ENCODE measurements at regions not wholly inside any gene's neighbourhood (a gene's known extent, or its start where the extent isn't known, plus 50 kb on each side); places are given as distances from the start of the nearest gene placed in this dataset.

DNA sequence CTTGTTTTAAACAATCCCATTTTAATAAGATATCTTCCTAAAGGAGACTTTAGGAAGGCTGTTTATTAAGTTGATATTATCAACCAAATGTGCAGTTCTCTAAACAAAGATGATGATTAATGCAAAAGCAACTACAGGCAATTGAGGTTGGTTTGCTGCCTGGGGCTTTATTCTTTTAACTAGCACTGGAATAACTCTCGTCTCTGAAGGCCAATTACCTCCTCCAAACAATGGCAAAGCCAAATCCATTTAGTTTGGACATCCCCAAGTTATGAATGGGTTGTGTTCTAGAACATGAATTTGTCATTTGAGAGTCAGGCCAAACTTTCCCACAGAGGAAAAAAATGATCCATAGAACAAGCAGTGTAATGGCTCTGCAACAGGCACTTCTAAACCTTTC is 114.1 kb downstream of the SLC16A9 start:
- TF ChIP-seq EZH2 (IDR thresholded peaks at IDR 0.05; ENCODE audit: borderline replicate concordance, low read length), result no peak
- TF ChIP-seq, protein P1, sequence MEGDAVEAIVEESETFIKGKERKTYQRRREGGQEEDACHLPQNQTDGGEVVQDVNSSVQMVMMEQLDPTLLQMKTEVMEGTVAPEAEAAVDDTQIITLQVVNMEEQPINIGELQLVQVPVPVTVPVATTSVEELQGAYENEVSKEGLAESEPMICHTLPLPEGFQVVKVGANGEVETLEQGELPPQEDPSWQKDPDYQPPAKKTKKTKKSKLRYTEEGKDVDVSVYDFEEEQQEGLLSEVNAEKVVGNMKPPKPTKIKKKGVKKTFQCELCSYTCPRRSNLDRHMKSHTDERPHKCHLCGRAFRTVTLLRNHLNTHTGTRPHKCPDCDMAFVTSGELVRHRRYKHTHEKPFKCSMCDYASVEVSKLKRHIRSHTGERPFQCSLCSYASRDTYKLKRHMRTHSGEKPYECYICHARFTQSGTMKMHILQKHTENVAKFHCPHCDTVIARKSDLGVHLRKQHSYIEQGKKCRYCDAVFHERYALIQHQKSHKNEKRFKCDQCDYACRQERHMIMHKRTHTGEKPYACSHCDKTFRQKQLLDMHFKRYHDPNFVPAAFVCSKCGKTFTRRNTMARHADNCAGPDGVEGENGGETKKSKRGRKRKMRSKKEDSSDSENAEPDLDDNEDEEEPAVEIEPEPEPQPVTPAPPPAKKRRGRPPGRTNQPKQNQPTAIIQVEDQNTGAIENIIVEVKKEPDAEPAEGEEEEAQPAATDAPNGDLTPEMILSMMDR (IDR thresholded peaks at IDR 0.05; ENCODE audit: low read length), result no peak
- Histone ChIP-seq H3K79me2 (ENCODE audit: insufficient read depth, low read length) (no peaks in the 10 kb centered on the region), H3K36me3 (ENCODE audit: insufficient read depth, low read length) (no peaks in the 10 kb centered on the region), H2AFZ (ENCODE audit: low read length) (no peak overlapping the region), H4K20me1 (ENCODE audit: insufficient read depth, low read length) (no peaks in the 10 kb centered on the region), H3K4me1 (ENCODE audit: insufficient read depth, low read length, severe bottlenecking) (no peaks in the 10 kb centered on the region), H3K4me3 (ENCODE audit: low read depth, low read length, poor library complexity, severe bottlenecking) (no peak overlapping the region), H3F3A (ENCODE audit: insufficient read depth, low read length) (no peaks in the 10 kb centered on the region), H3K4me2 (ENCODE audit: low read length) (no peak overlapping the region), H3K27ac (ENCODE audit: low read depth, low read length, poor library complexity, severe bottlenecking) (no peak overlapping the region), H3K9me2 (ENCODE audit: low read depth, low read length) (no peaks in the 10 kb centered on the region), H3K27me3 (ENCODE audit: insufficient read depth, low read length) (no peaks in the 10 kb centered on the region), H3K9ac (ENCODE audit: low read length) (no peak overlapping the region), H3K9me3 (ENCODE audit: low read length) (no peaks in the 10 kb centered on the region)

DNA sequence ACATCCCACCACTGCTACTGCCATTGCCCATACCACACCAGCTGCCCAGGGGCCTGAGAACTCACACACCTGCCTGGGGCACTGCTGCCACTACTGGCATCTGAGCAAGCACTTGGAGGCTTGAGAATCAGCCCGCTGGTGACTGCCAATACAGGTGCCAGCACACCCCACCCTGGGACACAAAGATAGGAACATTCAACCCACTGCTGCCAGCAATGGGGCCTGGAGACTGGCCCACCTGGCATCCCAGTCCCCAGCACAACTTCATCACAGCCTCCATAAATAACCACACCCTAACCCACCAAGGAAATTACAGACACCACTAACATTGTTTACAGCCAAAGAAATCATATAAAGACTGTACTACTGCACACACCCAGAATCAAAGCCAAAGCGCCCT is 115.9 kb downstream of the SLC16A9 start:
- Histone ChIP-seq H3K9ac (ENCODE audit: low read length) (no peak overlapping the region), H3K36me3 (ENCODE audit: insufficient read depth, low read length) (no peaks in the 10 kb centered on the region), H3K27ac (ENCODE audit: low read depth, low read length, poor library complexity, severe bottlenecking) (no peak overlapping the region), H2AFZ (ENCODE audit: low read length) (no peak overlapping the region), H3K9me2 (ENCODE audit: low read depth, low read length) (no peaks in the 10 kb centered on the region), H3K79me2 (ENCODE audit: insufficient read depth, low read length) (no peaks in the 10 kb centered on the region), H3K4me2 (ENCODE audit: low read length) (no peak overlapping the region), H3K4me3 (ENCODE audit: low read depth, low read length, poor library complexity, severe bottlenecking) (no peak overlapping the region), H4K20me1 (ENCODE audit: insufficient read depth, low read length) (no peaks in the 10 kb centered on the region), H3F3A (ENCODE audit: insufficient read depth, low read length) (no peaks in the 10 kb centered on the region), H3K27me3 (ENCODE audit: insufficient read depth, low read length) (no peaks in the 10 kb centered on the region), H3K4me1 (ENCODE audit: insufficient read depth, low read length, severe bottlenecking) (no peaks in the 10 kb centered on the region), H3K9me3 (ENCODE audit: low read length) (no peaks in the 10 kb centered on the region)
- TF ChIP-seq, protein P1 (IDR thresholded peaks at IDR 0.05; ENCODE audit: low read length), result no peak
- no peak for TF ChIP-seq EZH2 (IDR thresholded peaks at IDR 0.05; ENCODE audit: borderline replicate concordance, low read length)

DNA sequence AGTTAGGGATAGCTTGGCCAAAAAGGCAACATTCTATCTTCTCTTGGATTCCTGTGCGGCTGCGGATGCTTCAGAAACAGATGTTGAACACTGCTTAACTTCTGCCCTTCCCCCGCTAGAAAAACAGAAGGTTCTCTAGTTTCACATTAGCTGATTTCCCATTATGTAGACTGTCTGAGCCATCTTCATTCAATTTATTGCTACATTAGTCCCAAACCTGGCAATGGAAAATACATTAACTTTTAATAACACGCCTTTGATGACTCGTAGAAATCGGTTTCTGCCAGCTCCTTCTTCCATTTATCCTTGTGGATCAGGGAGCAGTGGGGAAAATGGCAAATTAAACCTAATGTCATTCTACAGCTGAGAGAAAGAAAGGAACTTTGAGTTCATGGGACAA is 119.9 kb downstream of the SLC16A9 start:
- H3K27me3 ChIP-seq (ENCODE audit: insufficient read depth, low read length), result no peaks in the 10 kb centered on the region
- no peak overlapping the region for H3K4me2 ChIP-seq (ENCODE audit: low read length)
- H2AFZ ChIP-seq (ENCODE audit: low read length), result no peak overlapping the region
- no peaks in the 10 kb centered on the region for H3K36me3 ChIP-seq (ENCODE audit: insufficient read depth, low read length)
- H3K4me1 ChIP-seq (ENCODE audit: insufficient read depth, low read length, severe bottlenecking), result no peaks in the 10 kb centered on the region
- H4K20me1 ChIP-seq (ENCODE audit: insufficient read depth, low read length), result no peaks in the 10 kb centered on the region
- H3F3A ChIP-seq (ENCODE audit: insufficient read depth, low read length), result no peaks in the 10 kb centered on the region
- no peak overlapping the region for H3K4me3 ChIP-seq (ENCODE audit: low read depth, low read length, poor library complexity, severe bottlenecking)
- H3K27ac ChIP-seq (ENCODE audit: low read depth, low read length, poor library complexity, severe bottlenecking), result no peak overlapping the region
- TF ChIP-seq, protein P1 (IDR thresholded peaks at IDR 0.05; ENCODE audit: low read length), result no peak
- no peak for TF ChIP-seq EZH2 (IDR thresholded peaks at IDR 0.05; ENCODE audit: borderline replicate concordance, low read length)
- H3K9me3 ChIP-seq (ENCODE audit: low read length), result no peaks in the 10 kb centered on the region
- H3K9me2 ChIP-seq (ENCODE audit: low read depth, low read length), result no peaks in the 10 kb centered on the region
- H3K79me2 ChIP-seq (ENCODE audit: insufficient read depth, low read length), result no peaks in the 10 kb centered on the region
- no peak overlapping the region for H3K9ac ChIP-seq (ENCODE audit: low read length)

All from OCI-LY1 (cell line).